Gastroesophageal sphincter (tissue), 4 donors: ENCODE measurements at regions not wholly inside any gene's neighbourhood (a gene's known extent, or its start where the extent isn't known, plus 50 kb on each side); places are given as distances from the start of the nearest gene placed in this dataset.

Experiments used
- ATAC-seq: fragments of 150-250 bp; one replicate; pipeline ENCODE4 v1.9.1; 2016; ENCODE audit warnings: mild to moderate bottlenecking, moderate library complexity
- H3K27ac ChIP-seq, 4 donors: fragments of 200-600 bp; sonication (generic) in 3 of 4; 1 replicate in 3 of 4; 2 replicates in 1 of 4; pipeline ENCODE4 v1.5.1; 2016 to 2019
- H3K27me3 ChIP-seq: fragments of 200-600 bp; sonication (generic); one replicate; pipeline ENCODE4 v1.5.1; 2019
- H3K36me3 ChIP-seq, 2 donors: fragments of 200-600 bp; sonication (generic); one replicate each; pipeline ENCODE4 v1.5.1; 2019; ENCODE audit warnings: control low read depth in 1 of 2
- H3K4me1 ChIP-seq, 3 donors: fragments of 200-600 bp; sonication (generic); 1 replicate in 2 of 3; 2 replicates in 1 of 3; pipeline ENCODE4 v1.5.1; 2016 to 2019; ENCODE audit warnings: control low read depth in 2 of 3
- H3K4me3 ChIP-seq, 2 donors: fragments of 200-600 bp; sonication (generic); one replicate each; pipeline ENCODE4 v1.5.1; 2019; ENCODE audit warnings: mild to moderate bottlenecking in 1 of 2, moderate library complexity in 1 of 2
- H3K9me3 ChIP-seq, 3 donors: fragments of 200-600 bp; sonication (generic); one replicate each; pipeline ENCODE4 v1.5.1; 2017 to 2019; ENCODE audit warnings: control low read depth in 2 of 3
- EP300 ChIP-seq: sonication (generic); formaldehyde crosslinking; IDR thresholded peaks from one replicate; pipeline ENCODE4 v1.6.1; 2017; ENCODE audit warnings: antibody characterized with exemption, mild to moderate bottlenecking
- POLR2A ChIP-seq, 2 donors: fragments of 450-650 bp; IDR thresholded peaks; one replicate each; pipeline ENCODE4 v1.6.1; 2017; ENCODE audit warnings: antibody characterized with exemption in 2 of 2, mild to moderate bottlenecking in 2 of 2, moderate library complexity in 1 of 2
- POLR2AphosphoS5 ChIP-seq: sonication (generic); formaldehyde crosslinking; IDR thresholded peaks from one replicate; pipeline ENCODE4 v1.6.1; 2017; ENCODE audit warnings: antibody characterized with exemption
- WGBS, 2 donors: methylation state at CpG; one replicate each; pipeline ENCODE4 v1.1.5; 2018; ENCODE audit warnings: low coverage in 1 of 2; 5-methylcytosine and 5-hydroxymethylcytosine counted together
- TF ChIP-seq, protein P1 (sequence below), 4 experiments: fragments of 200-600 bp in 2 of 4; fragments of 450-650 bp in 2 of 4; sonication (generic) in 1 of 4; IDR thresholded peaks; one replicate each; pipeline ENCODE4 v1.5.1; 2017 to 2019; ENCODE audit warnings: antibody characterized with exemption in 4 of 4, mild to moderate bottlenecking in 2 of 4, moderate library complexity in 2 of 4

DNA sequence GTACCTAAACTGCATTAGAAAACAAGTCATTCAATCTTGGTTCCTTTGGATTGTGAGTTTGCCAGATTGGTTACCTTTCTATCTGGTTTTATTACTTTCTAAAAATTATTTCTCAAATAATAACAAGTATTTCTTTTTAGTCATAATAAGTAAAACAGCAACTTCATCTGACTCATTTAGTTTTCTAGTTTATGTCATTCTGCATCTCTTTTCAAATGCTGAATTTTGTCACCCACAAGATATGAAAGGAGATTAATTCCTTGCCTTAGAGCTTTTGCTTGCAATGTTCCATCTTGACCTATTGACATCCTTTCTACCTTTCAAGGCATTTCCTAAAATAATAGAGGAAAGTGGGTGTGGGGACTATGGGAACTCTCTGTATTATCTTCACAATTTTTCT, 253.6 kb upstream of the PEX5L start:
- TF ChIP-seq, protein P1, sequence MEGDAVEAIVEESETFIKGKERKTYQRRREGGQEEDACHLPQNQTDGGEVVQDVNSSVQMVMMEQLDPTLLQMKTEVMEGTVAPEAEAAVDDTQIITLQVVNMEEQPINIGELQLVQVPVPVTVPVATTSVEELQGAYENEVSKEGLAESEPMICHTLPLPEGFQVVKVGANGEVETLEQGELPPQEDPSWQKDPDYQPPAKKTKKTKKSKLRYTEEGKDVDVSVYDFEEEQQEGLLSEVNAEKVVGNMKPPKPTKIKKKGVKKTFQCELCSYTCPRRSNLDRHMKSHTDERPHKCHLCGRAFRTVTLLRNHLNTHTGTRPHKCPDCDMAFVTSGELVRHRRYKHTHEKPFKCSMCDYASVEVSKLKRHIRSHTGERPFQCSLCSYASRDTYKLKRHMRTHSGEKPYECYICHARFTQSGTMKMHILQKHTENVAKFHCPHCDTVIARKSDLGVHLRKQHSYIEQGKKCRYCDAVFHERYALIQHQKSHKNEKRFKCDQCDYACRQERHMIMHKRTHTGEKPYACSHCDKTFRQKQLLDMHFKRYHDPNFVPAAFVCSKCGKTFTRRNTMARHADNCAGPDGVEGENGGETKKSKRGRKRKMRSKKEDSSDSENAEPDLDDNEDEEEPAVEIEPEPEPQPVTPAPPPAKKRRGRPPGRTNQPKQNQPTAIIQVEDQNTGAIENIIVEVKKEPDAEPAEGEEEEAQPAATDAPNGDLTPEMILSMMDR (IDR thresholded peaks at IDR 0.05), result no peak
- TF ChIP-seq POLR2A (IDR thresholded peaks at IDR 0.05), result no peak
- TF ChIP-seq EP300, result no peak
- TF ChIP-seq POLR2AphosphoS5, result no peak
- Histone ChIP-seq H3K27ac (no peak overlapping the region), H3K4me1 (no peaks in the 10 kb centered on the region), H3K4me3 (no peak overlapping the region), H3K9me3 (no peaks in the 10 kb centered on the region), H3K27me3 (no peaks in the 10 kb centered on the region), H3K36me3 (no peaks in the 10 kb centered on the region)
- ATAC-seq, result no peak

- Histone ChIP-seq H3K4me3 (no peak overlapping the region), H3K9me3 (no peaks in the 10 kb centered on the region), H3K4me1 (no peaks in the 10 kb centered on the region), H3K27ac (no peak overlapping the region), H3K27me3 (no peaks in the 10 kb centered on the region), H3K36me3 (no peaks in the 10 kb centered on the region)
- WGBS, 2 donors, result 55 to 60% methylated on average over 1 of the region's 1 CpG
- TF ChIP-seq, protein P1 (IDR thresholded peaks at IDR 0.05), result no peak
- TF ChIP-seq POLR2A (IDR thresholded peaks at IDR 0.05) (no peak), POLR2AphosphoS5 (no peak), EP300 (no peak)
- no peak for ATAC-seq
Observed at GRCh38 chr3:180294282-180295027, 257.7 kb upstream of the PEX5L start.

DNA sequence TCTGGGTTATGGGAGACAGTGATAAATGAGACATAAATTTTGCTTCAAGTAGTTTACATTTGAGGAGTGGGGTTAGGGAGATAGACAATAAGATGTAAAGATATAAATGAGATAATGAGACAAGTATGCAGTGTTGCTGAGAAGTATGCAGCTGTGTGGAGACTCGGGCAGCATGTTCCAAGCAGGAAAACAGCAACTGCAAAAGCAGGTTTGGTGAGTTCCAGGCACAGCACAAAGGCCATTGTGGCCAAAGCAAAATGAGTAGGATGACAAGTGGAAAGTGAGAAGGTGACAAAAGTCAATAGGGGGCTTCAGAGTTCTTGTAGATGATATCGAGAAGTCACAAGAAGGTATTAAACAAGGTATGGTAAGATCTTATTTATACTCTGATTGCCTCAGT, 259.1 kb upstream of the PEX5L start:
- no peaks in the 10 kb centered on the region for H3K4me1 ChIP-seq
- no peaks in the 10 kb centered on the region for H3K36me3 ChIP-seq
- no peak overlapping the region for H3K27ac ChIP-seq
- 32 to 59% methylated on average over 2 of the region's 2 CpGs for WGBS, 2 donors
- TF ChIP-seq, protein P1 (IDR thresholded peaks at IDR 0.05), result no peak
- TF ChIP-seq POLR2AphosphoS5, result no peak
- TF ChIP-seq POLR2A (IDR thresholded peaks at IDR 0.05), result no peak
- no peak for TF ChIP-seq EP300
- no peaks in the 10 kb centered on the region for H3K9me3 ChIP-seq
- no peak for ATAC-seq
- no peaks in the 10 kb centered on the region for H3K27me3 ChIP-seq
- H3K4me3 ChIP-seq, result no peak overlapping the region

GRCh38 chr3:180296971-180297370, 260.2 kb upstream of the PEX5L start:
- Histone ChIP-seq H3K4me1 (no peaks in the 10 kb centered on the region), H3K9me3 (no peaks in the 10 kb centered on the region), H3K27me3 (no peaks in the 10 kb centered on the region), H3K36me3 (no peaks in the 10 kb centered on the region), H3K4me3 (no peak overlapping the region), H3K27ac (no peak overlapping the region)
- 58 to 70% methylated on average over 5 of the region's 5 CpGs for WGBS, 2 donors
- TF ChIP-seq EP300, result no peak
- TF ChIP-seq POLR2AphosphoS5, result no peak
- TF ChIP-seq POLR2A (IDR thresholded peaks at IDR 0.05), result no peak
- TF ChIP-seq, protein P1 (IDR thresholded peaks at IDR 0.05), result no peak
- ATAC-seq, result no peak

DNA sequence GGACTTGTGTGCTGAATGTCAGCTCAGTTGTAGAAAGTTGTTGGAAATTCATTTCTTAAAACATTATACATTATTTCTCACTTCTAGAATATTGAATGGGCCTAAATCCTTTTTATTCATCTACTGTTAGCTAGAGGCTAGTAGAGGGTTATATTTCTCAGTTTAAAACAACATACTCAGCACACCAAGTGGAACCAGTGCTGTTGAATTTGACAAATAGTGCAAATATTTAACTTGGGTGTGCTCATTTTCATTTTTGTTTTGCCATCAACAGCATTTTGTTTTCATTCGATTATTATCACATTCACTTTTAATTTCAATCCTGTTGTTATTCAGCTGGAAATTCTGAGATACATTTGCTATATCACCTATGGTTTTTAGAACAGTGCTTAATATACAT, 269.4 kb upstream of the PEX5L start:
- ATAC-seq, result no peak
- no peak overlapping the region for H3K4me3 ChIP-seq
- H3K36me3 ChIP-seq, result no peaks in the 10 kb centered on the region
- H3K9me3 ChIP-seq, result no peaks in the 10 kb centered on the region
- TF ChIP-seq, protein P1 (IDR thresholded peaks at IDR 0.05), result no peak
- no peak for TF ChIP-seq POLR2AphosphoS5
- no peak for TF ChIP-seq POLR2A (IDR thresholded peaks at IDR 0.05)
- no peak for TF ChIP-seq EP300
- WGBS, 2 donors, result 100% methylated on average over 1 of the region's 1 CpG
- H3K27me3 ChIP-seq, result no peaks in the 10 kb centered on the region
- H3K27ac ChIP-seq, result no peak overlapping the region
- H3K4me1 ChIP-seq, result no peaks in the 10 kb centered on the region
